ENCODE measurements at regions not wholly inside any gene's neighbourhood (a gene's known extent, or its start where the extent isn't known, plus 50 kb on each side); places are given as distances from the start of the nearest gene placed in this dataset.
A peak's percentile ranks its signal among the peaks of the same experiment; 100 is the strongest.

DNA sequence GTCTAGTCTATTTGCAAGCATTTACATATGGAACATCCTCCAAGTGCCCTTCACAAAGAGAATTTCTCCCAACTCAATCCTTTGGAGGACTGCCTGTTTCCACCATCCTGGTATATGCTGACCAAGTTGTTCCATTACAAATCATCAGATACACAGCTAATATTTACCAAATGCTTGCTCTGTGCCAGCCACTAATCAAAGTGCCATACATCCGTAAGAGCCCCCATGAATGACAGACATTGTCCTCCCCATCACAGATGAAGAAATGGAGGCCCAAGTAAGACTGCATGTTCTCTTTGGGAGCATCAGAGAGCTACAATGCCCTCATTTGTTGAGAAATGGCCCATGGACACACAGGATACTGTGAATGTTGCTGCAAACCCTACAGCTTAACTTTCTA, 130.0 kb upstream of the BACE2 start:
- DNase-seq (ENCODE audit: low read depth, low spot score), result no peak
- in situ Hi-C loops (cut with HindIII; ENCODE audit: low sequenced_read_pairs), result no loop called here
- H3K4me3 ChIP-seq (ENCODE audit: low read depth, low read length), result no peak overlapping the region
- TF ChIP-seq, protein P1, sequence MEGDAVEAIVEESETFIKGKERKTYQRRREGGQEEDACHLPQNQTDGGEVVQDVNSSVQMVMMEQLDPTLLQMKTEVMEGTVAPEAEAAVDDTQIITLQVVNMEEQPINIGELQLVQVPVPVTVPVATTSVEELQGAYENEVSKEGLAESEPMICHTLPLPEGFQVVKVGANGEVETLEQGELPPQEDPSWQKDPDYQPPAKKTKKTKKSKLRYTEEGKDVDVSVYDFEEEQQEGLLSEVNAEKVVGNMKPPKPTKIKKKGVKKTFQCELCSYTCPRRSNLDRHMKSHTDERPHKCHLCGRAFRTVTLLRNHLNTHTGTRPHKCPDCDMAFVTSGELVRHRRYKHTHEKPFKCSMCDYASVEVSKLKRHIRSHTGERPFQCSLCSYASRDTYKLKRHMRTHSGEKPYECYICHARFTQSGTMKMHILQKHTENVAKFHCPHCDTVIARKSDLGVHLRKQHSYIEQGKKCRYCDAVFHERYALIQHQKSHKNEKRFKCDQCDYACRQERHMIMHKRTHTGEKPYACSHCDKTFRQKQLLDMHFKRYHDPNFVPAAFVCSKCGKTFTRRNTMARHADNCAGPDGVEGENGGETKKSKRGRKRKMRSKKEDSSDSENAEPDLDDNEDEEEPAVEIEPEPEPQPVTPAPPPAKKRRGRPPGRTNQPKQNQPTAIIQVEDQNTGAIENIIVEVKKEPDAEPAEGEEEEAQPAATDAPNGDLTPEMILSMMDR (IDR thresholded peaks at IDR 0.05; ENCODE audit: low read depth, low read length), result no peak

DNA sequence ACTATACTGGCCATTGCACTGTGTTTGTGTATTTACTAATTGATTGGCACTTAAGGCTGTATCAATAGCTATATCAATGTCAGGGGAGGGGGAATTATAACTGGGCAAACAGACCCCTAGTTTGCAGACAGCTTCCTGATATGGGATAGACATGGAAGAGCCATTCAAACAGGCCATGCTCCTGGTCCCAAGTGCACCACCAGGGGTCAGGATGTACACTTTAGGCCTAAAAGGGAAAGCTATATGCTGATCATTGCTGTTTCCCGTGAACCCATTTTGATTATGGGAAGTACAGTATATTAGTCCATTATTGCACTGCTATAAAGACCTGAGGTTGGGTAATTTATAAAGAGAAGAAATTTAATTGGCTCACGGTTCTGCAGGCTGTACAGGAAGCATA, 124.9 kb upstream of the BACE2 start:
- no peak overlapping the region for H3K4me3 ChIP-seq (ENCODE audit: low read depth, low read length)
- no peak for DNase-seq (ENCODE audit: low read depth, low spot score)
- in situ Hi-C loops (cut with HindIII; ENCODE audit: low sequenced_read_pairs), result no loop called here
- TF ChIP-seq, protein P1 (IDR thresholded peaks at IDR 0.05; ENCODE audit: low read depth, low read length), result no peak

DNA sequence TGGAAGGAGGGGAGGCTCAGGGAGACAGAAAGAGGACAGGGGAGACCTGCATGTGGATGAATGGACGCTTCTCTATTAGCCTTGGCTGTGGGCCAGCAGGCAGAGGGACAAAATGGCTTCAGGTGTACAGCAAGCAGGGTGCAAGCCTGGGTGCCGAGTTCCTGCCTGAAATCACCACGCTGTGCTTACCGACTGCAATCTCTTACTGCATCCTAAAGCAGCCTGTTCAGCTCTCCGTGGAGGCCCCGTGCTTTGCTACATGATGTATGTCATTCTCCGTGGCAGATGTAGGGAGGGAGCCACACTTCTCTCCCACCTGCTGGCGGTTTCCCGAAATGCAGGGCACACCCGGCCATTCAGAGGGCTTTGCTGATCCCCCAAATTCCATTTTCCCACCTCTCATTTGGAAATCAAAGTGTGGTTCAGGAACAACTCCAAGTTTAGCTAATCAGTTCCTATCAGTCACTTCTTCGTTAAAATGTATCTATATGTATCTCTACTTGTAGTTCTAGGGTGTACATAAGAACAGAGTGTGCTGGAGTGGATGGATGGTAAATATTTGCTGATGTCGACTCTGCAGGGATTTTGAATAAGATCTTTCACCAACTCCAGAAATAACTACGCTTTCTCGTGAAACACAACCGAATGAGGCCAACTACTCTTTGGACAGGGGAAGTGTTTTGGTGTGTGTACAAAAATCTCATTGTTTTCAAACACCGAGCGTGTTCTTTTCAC, 122.3 kb upstream of the BACE2 start:
- in situ Hi-C loops (cut with HindIII; ENCODE audit: low sequenced_read_pairs), result no loop called here
- DNase-seq (ENCODE audit: low read depth, low spot score), result no peak
- TF ChIP-seq, protein P1 (IDR thresholded peaks at IDR 0.05; ENCODE audit: low read depth, low read length), result peak; percentile 11
- H3K4me3 ChIP-seq (ENCODE audit: low read depth, low read length), result no peak overlapping the region

DNA sequence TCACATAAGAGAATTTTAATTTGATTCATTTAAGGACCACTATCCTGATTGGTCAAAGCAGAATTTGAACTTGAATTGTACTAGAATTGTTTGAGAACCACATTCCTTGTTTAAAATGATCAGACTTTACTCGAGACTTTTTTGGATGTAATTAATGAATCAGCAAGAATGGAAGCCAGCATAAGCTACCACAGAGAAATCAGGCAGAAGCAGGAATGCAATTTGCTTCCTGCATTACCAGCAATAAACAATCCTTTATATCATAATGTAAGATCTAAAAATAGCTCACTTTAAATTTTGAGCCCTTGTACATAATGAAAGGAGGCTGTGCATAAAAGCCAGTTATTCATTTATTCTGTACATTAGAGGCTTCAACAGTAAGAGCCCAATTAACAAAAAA, 119.8 kb upstream of the BACE2 start:
- in situ Hi-C loops (cut with HindIII; ENCODE audit: low sequenced_read_pairs), result no loop called here
- DNase-seq (ENCODE audit: low read depth, low spot score), result no peak
- TF ChIP-seq, protein P1 (IDR thresholded peaks at IDR 0.05; ENCODE audit: low read depth, low read length), result no peak
- no peak overlapping the region for H3K4me3 ChIP-seq (ENCODE audit: low read depth, low read length)

DNA sequence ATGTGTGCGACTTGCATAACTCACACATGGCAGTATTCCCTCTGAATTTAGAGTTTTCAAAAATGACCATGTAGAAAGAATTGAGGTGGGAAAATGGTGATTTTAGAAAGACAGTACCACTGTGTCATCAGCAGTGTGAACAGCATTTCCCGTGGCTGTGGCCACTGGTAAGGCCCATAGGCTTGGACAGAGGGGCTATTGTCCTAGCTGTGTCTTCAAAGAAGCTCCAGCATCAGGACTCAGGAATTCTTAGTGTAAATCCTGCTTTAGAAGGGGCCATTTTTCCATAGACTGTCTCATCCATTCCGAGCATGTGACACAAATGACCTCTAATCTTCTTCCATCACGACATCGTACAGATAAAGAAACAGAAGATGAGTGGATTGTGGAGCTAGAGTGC, 119.3 kb upstream of the BACE2 start:
- in situ Hi-C loops (cut with HindIII; ENCODE audit: low sequenced_read_pairs), result no loop called here
- TF ChIP-seq, protein P1 (IDR thresholded peaks at IDR 0.05; ENCODE audit: low read depth, low read length), result no peak
- no peak overlapping the region for H3K4me3 ChIP-seq (ENCODE audit: low read depth, low read length)
- no peak for DNase-seq (ENCODE audit: low read depth, low spot score)

DNA sequence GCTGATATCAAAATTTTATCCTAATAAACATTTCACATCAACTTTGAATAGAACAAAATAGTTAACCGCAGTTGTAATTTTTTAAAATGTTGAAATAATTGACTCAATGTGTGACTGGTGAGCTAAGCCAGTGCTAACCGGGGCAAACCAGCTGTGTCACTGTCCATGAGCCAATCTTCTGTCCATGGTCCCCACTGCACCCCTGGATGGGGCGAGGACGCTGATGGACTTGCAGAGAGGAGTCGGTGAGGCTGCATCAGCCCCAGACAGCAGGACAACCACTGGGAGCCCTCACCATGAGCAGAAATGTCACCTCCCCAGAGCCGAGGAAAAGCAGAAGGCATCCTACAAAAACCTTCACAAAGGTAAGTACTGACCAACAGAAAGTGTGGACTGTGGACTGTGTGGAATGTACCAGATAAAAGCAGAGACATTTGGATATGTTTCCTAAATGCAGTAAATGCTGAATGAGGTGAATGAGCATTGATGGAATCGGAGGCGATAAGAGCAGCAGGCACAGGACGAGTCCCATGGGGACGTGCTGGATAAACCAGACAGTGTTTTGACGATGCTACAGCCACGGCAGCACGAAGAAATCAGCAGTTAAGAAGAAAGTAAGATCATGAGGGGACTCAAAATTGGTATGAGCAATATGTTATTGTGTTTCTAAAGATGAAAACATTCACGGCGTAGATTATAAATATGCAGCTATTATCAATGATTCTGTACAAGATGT, 115.0 kb upstream of the BACE2 start:
- DNase-seq (ENCODE audit: low read depth, low spot score), result no peak

More for the DNA sequence above, 115.0 kb upstream of the BACE2 start:
- no peak overlapping the region for H3K4me3 ChIP-seq (ENCODE audit: low read depth, low read length)
- TF ChIP-seq, protein P1 (IDR thresholded peaks at IDR 0.05; ENCODE audit: low read depth, low read length), result no peak
- in situ Hi-C loops (cut with HindIII; ENCODE audit: low sequenced_read_pairs), result no loop called here
